ENCODE measurements at regions not wholly inside any gene's neighbourhood (a gene's known extent, or its start where the extent isn't known, plus 50 kb on each side); places are given as distances from the start of the nearest gene placed in this dataset.

DNA sequence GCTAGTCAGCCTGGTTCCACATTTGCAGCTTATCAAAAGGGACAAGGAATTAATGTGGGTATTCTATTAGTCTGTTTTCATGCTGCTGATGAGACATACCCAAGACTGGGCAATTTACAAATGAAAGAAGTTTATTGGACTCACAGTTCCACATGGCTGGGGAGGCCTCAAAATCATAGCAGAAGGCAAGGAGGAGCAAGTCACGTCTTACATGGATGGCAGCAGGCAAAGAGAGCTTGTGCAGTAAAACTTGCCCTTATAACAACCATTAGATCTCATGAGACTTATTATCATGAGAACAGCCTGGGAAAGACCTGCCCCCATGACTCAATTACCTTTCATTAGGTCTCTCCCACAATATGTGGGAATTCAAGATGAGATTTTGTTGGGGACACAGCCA lies 689.1 kb upstream of the MARCKS start:
- no peak overlapping the region for H3K27ac ChIP-seq
- no peaks in the 10 kb centered on the region for H3K36me3 ChIP-seq
- no peaks in the 10 kb centered on the region for H3K27me3 ChIP-seq
- intact Hi-C loops (cut with DNase I): no loop called here
- peaks cover 1% of the 10 kb centered on the region for H3K4me1 ChIP-seq (ENCODE audit: insufficient read depth)
- H3K4me3 ChIP-seq: no peak overlapping the region
- no peak for DNase-seq
- H3K9me3 ChIP-seq: no peaks in the 10 kb centered on the region
- TF ChIP-seq POLR2A (IDR thresholded peaks at IDR 0.05) (no peak), CTCF (IDR thresholded peaks at IDR 0.05) (no peak), EP300 (IDR thresholded peaks at IDR 0.05) (no peak)
- WGBS, 3 donors: 94 to 100% (median 98%) methylated on average over 1 of the region's 1 CpG

DNA sequence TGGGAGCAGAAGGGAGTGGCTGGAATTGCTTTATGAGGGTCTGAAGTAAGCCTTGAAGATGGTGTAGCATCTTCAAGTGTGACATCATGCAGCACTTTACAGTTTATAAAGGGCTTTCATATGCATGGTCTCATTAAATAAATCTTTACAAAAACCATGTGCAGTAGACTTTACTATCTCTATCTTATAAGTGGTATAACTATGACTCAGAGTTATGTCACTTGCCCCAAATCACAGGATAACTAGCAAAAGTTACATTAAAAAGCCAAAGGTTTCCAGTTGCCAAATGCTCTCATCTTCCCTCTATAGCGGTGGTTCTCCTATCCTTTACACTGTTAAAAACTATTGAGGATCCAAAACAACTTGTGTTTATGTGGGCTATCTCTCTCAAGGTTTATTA lies 687.7 kb upstream of the MARCKS start:
- no peak overlapping the region for H3K4me3 ChIP-seq
- intact Hi-C loops (cut with DNase I): no loop called here
- WGBS, 3 donors: 82 to 90% (median 83%) methylated on average over 1 of the region's 1 CpG

DNA sequence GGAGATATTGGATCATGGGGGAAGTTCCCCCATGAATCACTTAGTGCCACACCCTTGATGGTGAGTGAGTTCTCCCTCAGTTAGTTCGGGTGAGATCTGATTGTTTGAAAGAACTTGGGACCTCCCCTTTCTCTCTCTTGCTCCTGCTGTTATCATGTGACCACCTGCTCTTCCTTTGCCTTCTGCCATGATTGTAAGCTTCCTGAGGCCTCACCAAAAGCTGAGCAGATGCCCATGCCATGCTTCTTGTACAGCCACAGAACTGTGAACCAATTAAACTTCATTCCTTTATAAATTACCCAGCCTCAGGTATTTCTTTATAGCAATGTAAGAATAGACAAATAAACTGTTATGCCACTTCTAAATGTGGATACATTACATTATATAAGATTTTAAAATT lies 686.7 kb upstream of the MARCKS start:
- Histone ChIP-seq H3K27ac (no peak overlapping the region), H3K27me3 (no peaks in the 10 kb centered on the region), H3K4me1 (ENCODE audit: insufficient read depth) (peaks cover 1% of the 10 kb centered on the region), H3K4me3 (no peak overlapping the region), H3K36me3 (no peaks in the 10 kb centered on the region), H3K9me3 (no peaks in the 10 kb centered on the region)
- intact Hi-C loops (cut with DNase I): no loop called here
- DNase-seq: no peak
- TF ChIP-seq EP300 (IDR thresholded peaks at IDR 0.05): no peak
- TF ChIP-seq CTCF (IDR thresholded peaks at IDR 0.05): no peak
- WGBS, 3 donors: 89 to 100% (median 95%) methylated on average over 1 of the region's 1 CpG

More for the DNA sequence above, 687.7 kb upstream of the MARCKS start:
- DNase-seq: no peak
- Histone ChIP-seq H3K9me3 (no peaks in the 10 kb centered on the region), H3K4me1 (ENCODE audit: insufficient read depth) (peaks cover 1% of the 10 kb centered on the region), H3K36me3 (no peaks in the 10 kb centered on the region), H3K27ac (no peak overlapping the region), H3K27me3 (no peaks in the 10 kb centered on the region)
- TF ChIP-seq POLR2A (IDR thresholded peaks at IDR 0.05) (no peak), CTCF (IDR thresholded peaks at IDR 0.05) (no peak), EP300 (IDR thresholded peaks at IDR 0.05) (no peak)

DNA sequence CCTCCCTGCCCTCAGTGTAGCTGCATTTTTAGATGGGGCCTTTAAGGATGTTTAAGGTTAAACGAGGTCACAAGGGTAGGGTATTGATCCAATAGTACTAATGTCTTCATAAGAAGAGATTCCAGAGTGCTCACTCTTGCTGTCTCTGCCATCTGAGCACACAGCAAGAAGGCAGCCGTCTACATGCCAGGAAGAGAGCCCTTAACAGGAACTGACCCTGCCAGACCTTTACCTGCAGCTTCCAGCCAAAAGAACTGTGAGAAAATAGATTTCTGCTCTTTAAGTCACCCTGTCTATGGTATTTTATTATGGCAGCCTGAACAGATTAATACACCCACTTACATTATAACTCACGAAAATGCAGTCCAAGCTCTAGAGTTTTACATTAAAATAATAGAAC lies 685.3 kb upstream of the MARCKS start:
- Histone ChIP-seq H3K4me3 (no peak overlapping the region), H3K27ac (no peak overlapping the region), H3K9me3 (no peaks in the 10 kb centered on the region), H3K36me3 (no peaks in the 10 kb centered on the region), H3K27me3 (no peaks in the 10 kb centered on the region), H3K4me1 (ENCODE audit: insufficient read depth) (peaks cover 1% of the 10 kb centered on the region)
- 73 to 77% (median 77%) methylated on average over 3 of the region's 3 CpGs for WGBS, 3 donors
- TF ChIP-seq EP300 (IDR thresholded peaks at IDR 0.05): no peak
- no peak for TF ChIP-seq CTCF (IDR thresholded peaks at IDR 0.05)
- TF ChIP-seq POLR2A (IDR thresholded peaks at IDR 0.05): no peak
- intact Hi-C loops (cut with DNase I): no loop called here
- DNase-seq: no peak

DNA sequence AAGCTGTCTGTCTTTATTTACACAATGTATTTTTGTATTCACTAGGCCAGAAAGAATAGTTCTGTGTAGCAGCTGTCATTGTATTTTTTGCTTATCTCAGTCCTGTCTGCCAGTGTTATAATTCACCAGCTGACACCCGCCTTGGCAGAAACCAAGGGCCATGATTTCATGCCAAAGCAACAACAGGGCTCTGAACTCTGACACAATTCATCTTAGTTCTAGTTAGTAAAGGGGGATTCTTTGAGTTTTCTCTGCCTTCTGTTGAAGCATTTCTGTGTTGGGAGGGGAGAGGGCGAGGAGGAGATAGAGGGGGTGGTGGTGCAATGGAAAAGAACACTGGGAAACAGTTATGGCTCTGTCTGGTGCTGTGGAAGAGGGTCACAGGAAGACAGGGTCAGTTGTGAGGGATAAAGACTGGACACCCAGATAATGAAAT lies 684.6 kb upstream of the MARCKS start:
- Histone ChIP-seq H3K27ac (no peak overlapping the region), H3K9me3 (no peaks in the 10 kb centered on the region), H3K4me1 (ENCODE audit: insufficient read depth) (peaks cover 1% of the 10 kb centered on the region), H3K27me3 (no peaks in the 10 kb centered on the region), H3K36me3 (no peaks in the 10 kb centered on the region), H3K4me3 (no peak overlapping the region)
- WGBS, 3 donors: 10 to 20% (median 20%) methylated on average over 2 of the region's 2 CpGs
- TF ChIP-seq CTCF (IDR thresholded peaks at IDR 0.05) (no peak), EP300 (IDR thresholded peaks at IDR 0.05) (no peak), POLR2A (IDR thresholded peaks at IDR 0.05) (no peak)
- DNase-seq: no peak
- intact Hi-C loops (cut with DNase I): no loop called here

Measured in ovary (tissue), 7 donors.